HepG2 (cell line): ENCODE measurements at regions not wholly inside any gene's neighbourhood (a gene's known extent, or its start where the extent isn't known, plus 50 kb on each side); places are given as distances from the start of the nearest gene placed in this dataset.

Source experiments
- AGO2 ChIP-seq: fragments of 200-400 bp; formaldehyde crosslinking; optimal IDR thresholded peaks from 2 replicates; pipeline ENCODE3; 2017; ENCODE audit warnings: mild to moderate bottlenecking, low read depth, low read length, moderate library complexity
- ARNT ChIP-seq: fragments of 450-650 bp; IDR thresholded peaks from 2 replicates; pipeline ENCODE4 v1.6.1; 2017
- ATF3 ChIP-seq: sonication (generic); formaldehyde crosslinking; IDR thresholded peaks from 2 replicates; pipeline ENCODE4 v1.4.0; 2020; ENCODE audit warnings: missing genetic modification reagents
- BRD4 ChIP-seq: sonication (generic); formaldehyde crosslinking; IDR thresholded peaks from 2 replicates; pipeline ENCODE4 v1.4.0; 2020; ENCODE audit warnings: missing genetic modification reagents
- HNF4A ChIP-seq: sonication (generic); formaldehyde crosslinking; IDR thresholded peaks from 2 replicates; pipeline ENCODE4 v1.4.0; 2020; ENCODE audit warnings: missing genetic modification reagents
- MIXL1 ChIP-seq: IDR thresholded peaks from 2 replicates; pipeline ENCODE4 v1.6.1; 2016
- NCOA5 ChIP-seq: sonication (generic); formaldehyde crosslinking; IDR thresholded peaks from 2 replicates; pipeline ENCODE4 v1.4.0; 2020; ENCODE audit warnings: missing genetic modification reagents
- ONECUT2 ChIP-seq: sonication (generic); formaldehyde crosslinking; IDR thresholded peaks from 2 replicates; pipeline ENCODE4 v1.4.0; 2020; ENCODE audit warnings: missing genetic modification reagents
- SOX5 ChIP-seq: IDR thresholded peaks from 2 replicates; pipeline ENCODE4 v1.6.1; 2016; ENCODE audit warnings: borderline replicate concordance
- TCF12 ChIP-seq, 2 experiments: fragments of 450-650 bp in 1 of 2; sonication (generic) in 1 of 2; formaldehyde crosslinking in 1 of 2; IDR thresholded peaks; 2 replicates each; pipeline versions ENCODE4 v1.6.1 to v1.8.0; 2017 to 2022; ENCODE audit warnings: antibody characterized with exemption in 1 of 2, mild to moderate bottlenecking in 1 of 2, missing genetic modification reagents in 1 of 2, moderate library complexity in 1 of 2
- TFE3 ChIP-seq: IDR thresholded peaks from 2 replicates; pipeline ENCODE4 v1.6.1; 2016
- ZNF280D ChIP-seq: sonication (generic); formaldehyde crosslinking; IDR thresholded peaks from 2 replicates; pipeline ENCODE4 v1.5.1; 2020; ENCODE audit warnings: mild to moderate bottlenecking, missing genetic modification reagents
- ZNF331 ChIP-seq: sonication (generic); formaldehyde crosslinking; IDR thresholded peaks from 2 replicates; pipeline ENCODE4 v1.4.0; 2020; ENCODE audit warnings: missing genetic modification reagents
- ZNF670 ChIP-seq: sonication (generic); formaldehyde crosslinking; IDR thresholded peaks from 2 replicates; pipeline ENCODE4 v1.8.0; 2022; ENCODE audit warnings: mild to moderate bottlenecking, missing genetic modification reagents, borderline replicate concordance
- ZSCAN22 ChIP-seq: sonication (generic); formaldehyde crosslinking; IDR thresholded peaks from 2 replicates; pipeline ENCODE4 v1.4.0; 2020; ENCODE audit warnings: mild to moderate bottlenecking, missing genetic modification reagents
- TF ChIP-seq, protein P1 (sequence below), 2 experiments: sonication (generic) in 1 of 2; formaldehyde crosslinking in 1 of 2; IDR thresholded peaks; 2 replicates each; pipeline versions ENCODE4 v1.4.0 to v1.6.1; 2016 to 2020; ENCODE audit warnings: borderline replicate concordance in 1 of 2, low read depth in 1 of 2, mild to moderate bottlenecking in 1 of 2, missing genetic modification reagents in 1 of 2
- TF ChIP-seq, protein P2 (sequence below): sonication (generic); formaldehyde crosslinking; conservative IDR thresholded peaks from 2 replicates; pipeline ENCODE4 v1.4.0; 2020; ENCODE audit warnings: mild to moderate bottlenecking, missing genetic modification reagents, moderate library complexity

- TF ChIP-seq, protein P1, sequence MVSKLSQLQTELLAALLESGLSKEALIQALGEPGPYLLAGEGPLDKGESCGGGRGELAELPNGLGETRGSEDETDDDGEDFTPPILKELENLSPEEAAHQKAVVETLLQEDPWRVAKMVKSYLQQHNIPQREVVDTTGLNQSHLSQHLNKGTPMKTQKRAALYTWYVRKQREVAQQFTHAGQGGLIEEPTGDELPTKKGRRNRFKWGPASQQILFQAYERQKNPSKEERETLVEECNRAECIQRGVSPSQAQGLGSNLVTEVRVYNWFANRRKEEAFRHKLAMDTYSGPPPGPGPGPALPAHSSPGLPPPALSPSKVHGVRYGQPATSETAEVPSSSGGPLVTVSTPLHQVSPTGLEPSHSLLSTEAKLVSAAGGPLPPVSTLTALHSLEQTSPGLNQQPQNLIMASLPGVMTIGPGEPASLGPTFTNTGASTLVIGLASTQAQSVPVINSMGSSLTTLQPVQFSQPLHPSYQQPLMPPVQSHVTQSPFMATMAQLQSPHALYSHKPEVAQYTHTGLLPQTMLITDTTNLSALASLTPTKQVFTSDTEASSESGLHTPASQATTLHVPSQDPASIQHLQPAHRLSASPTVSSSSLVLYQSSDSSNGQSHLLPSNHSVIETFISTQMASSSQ (IDR thresholded peaks at IDR 0.05; ENCODE audit: low read depth) = peak; percentile 47; the same call in 1 of the 2 replicates
- TF ChIP-seq, protein P1 (CRISPR knock-in tag; IDR thresholded peaks at IDR 0.05; ENCODE audit: borderline replicate concordance) = no peak
- TF ChIP-seq, protein P2, sequence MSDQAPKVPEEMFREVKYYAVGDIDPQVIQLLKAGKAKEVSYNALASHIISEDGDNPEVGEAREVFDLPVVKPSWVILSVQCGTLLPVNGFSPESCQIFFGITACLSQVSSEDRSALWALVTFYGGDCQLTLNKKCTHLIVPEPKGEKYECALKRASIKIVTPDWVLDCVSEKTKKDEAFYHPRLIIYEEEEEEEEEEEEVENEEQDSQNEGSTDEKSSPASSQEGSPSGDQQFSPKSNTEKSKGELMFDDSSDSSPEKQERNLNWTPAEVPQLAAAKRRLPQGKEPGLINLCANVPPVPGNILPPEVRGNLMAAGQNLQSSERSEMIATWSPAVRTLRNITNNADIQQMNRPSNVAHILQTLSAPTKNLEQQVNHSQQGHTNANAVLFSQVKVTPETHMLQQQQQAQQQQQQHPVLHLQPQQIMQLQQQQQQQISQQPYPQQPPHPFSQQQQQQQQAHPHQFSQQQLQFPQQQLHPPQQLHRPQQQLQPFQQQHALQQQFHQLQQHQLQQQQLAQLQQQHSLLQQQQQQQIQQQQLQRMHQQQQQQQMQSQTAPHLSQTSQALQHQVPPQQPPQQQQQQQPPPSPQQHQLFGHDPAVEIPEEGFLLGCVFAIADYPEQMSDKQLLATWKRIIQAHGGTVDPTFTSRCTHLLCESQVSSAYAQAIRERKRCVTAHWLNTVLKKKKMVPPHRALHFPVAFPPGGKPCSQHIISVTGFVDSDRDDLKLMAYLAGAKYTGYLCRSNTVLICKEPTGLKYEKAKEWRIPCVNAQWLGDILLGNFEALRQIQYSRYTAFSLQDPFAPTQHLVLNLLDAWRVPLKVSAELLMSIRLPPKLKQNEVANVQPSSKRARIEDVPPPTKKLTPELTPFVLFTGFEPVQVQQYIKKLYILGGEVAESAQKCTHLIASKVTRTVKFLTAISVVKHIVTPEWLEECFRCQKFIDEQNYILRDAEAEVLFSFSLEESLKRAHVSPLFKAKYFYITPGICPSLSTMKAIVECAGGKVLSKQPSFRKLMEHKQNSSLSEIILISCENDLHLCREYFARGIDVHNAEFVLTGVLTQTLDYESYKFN (CRISPR knock-in tag) = 0 out of 2 replicates have a peak, but pooled peaks have one; percentile 39
- TF ChIP-seq NCOA5 (CRISPR knock-in tag) (no peak), ZSCAN22 (no peak), ATF3 (peak; percentile 85), BRD4 (no peak), HNF4A (CRISPR knock-in tag) (peak; percentile 84), TCF12 (IDR thresholded peaks at IDR 0.05) (no peak), TCF12 (CRISPR knock-in tag; IDR thresholded peaks at IDR 0.05) (peak; percentile 72), ARNT (no peak), ZNF280D (no peak), ZNF670 (no peak), TFE3 (CRISPR knock-in tag) (no peak), SOX5 (CRISPR knock-in tag) (peak; percentile 68; the same call in 1 of the 2 replicates), ONECUT2 (peak; percentile 61; the same call in 1 of the 2 replicates), MIXL1 (CRISPR knock-in tag) (no peak), AGO2 (no peak), ZNF331 (CRISPR knock-in tag) (peak; percentile 28; the same call in 1 of the 2 replicates)
These were observed 288.7 kb upstream of the DDHD1 start (continued) for GRCh38 chr14:53441789-53442188.
